Neural cell (in vitro differentiated cells): ENCODE measurements at regions not wholly inside any gene's neighbourhood (a gene's known extent, or its start where the extent isn't known, plus 50 kb on each side); places are given as distances from the start of the nearest gene placed in this dataset.

ENCODE experiments used
- H2AFZ ChIP-seq: fragments of 200-600, 300-800 bp; sonication (generic), shearing (Covaris generic); 2 replicates; pipeline ENCODE4 v1.6.0; 2014; ENCODE audit warnings: low read depth, mild to moderate bottlenecking, antibody characterized with exemption, low read length, moderate library complexity
- H3F3A ChIP-seq: fragments of 200-600 bp; shearing (Covaris generic); 2 replicates; pipeline ENCODE4 v1.6.1; 2016; ENCODE audit warnings: mild to moderate bottlenecking, moderate library complexity, mixed read lengths, antibody characterized with exemption, low read length; ENCODE audit not compliant: insufficient read depth, poor library complexity, severe bottlenecking
- H3K27ac ChIP-seq: fragments of 200-600, 300-800 bp; sonication (generic), shearing (Covaris generic); 2 replicates; pipeline ENCODE4 v1.5.1; 2014; ENCODE audit warnings: mild to moderate bottlenecking, low read length, moderate library complexity
- H3K27me3 ChIP-seq: fragments of 300-800, 200-600 bp; sonication (generic), shearing (Covaris generic); 2 replicates; pipeline ENCODE4 v1.6.0; 2014; ENCODE audit warnings: mild to moderate bottlenecking, low read depth, low read length, moderate library complexity; ENCODE audit not compliant: insufficient read depth
- H3K36me3 ChIP-seq: fragments of 300-800, 200-600 bp; sonication (generic), shearing (Covaris generic); 2 replicates; pipeline ENCODE4 v1.5.1; 2014; ENCODE audit warnings: mild to moderate bottlenecking, antibody characterized with exemption, low read length, moderate library complexity; ENCODE audit not compliant: insufficient read depth
- H3K4me2 ChIP-seq: fragments of 300-800, 200-600 bp; sonication (generic), shearing (Covaris generic); 2 replicates; pipeline ENCODE4 v1.6.0; 2014; ENCODE audit warnings: mild to moderate bottlenecking, low read length
- H3K4me3 ChIP-seq: fragments of 300-800, 200-600 bp; sonication (generic), shearing (Covaris generic); 2 replicates; pipeline ENCODE4 v1.5.1; 2014; ENCODE audit warnings: mild to moderate bottlenecking, low read length, moderate library complexity
- H3K79me2 ChIP-seq: fragments of 200-600 bp; shearing (Covaris generic); replicated peaks from 2 replicates; pipeline ENCODE4 v1.6.0; 2014; ENCODE audit warnings: mild to moderate bottlenecking, low read length, moderate library complexity; ENCODE audit not compliant: insufficient read depth
- H3K9ac ChIP-seq: fragments of 300-800, 200-600 bp; sonication (generic), shearing (Covaris generic); 2 replicates; pipeline ENCODE4 v1.6.1; 2016; ENCODE audit warnings: mild to moderate bottlenecking, low read length, mixed read lengths
- H3K9me2 ChIP-seq: fragments of 200-600 bp; shearing (Covaris generic); 2 replicates; pipeline ENCODE4 v1.6.1; 2016; ENCODE audit warnings: mild to moderate bottlenecking, low read length, mixed read lengths; ENCODE audit not compliant: insufficient read depth
- H3K9me3 ChIP-seq: fragments of 200-600, 300-800 bp; sonication (generic), shearing (Covaris generic); 2 replicates; pipeline ENCODE4 v1.6.1; 2016; ENCODE audit warnings: mild to moderate bottlenecking, mixed run types, low read length, moderate library complexity, mixed read lengths
- H4K20me1 ChIP-seq: fragments of 200-600 bp; shearing (Covaris generic); 2 replicates; pipeline ENCODE4 v1.6.1; 2016; ENCODE audit warnings: mild to moderate bottlenecking, mixed run types; ENCODE audit not compliant: insufficient read depth
- EP300 ChIP-seq: fragments of 450-650 bp; conservative IDR thresholded peaks from 2 replicates; pipeline ENCODE4 v1.6.1; 2014; ENCODE audit warnings: antibody characterized with exemption, mild to moderate bottlenecking, moderate library complexity; ENCODE audit not compliant: poor library complexity, severe bottlenecking
- EZH2 ChIP-seq: fragments of 200-600, 300-800 bp; shearing (Covaris generic), sonication (generic); IDR thresholded peaks from 2 replicates; pipeline ENCODE4 v1.6.1; 2014; ENCODE audit warnings: antibody characterized with exemption, low read length, borderline replicate concordance, mild to moderate bottlenecking; ENCODE audit not compliant: insufficient read depth, poor library complexity, severe bottlenecking
- MXI1 ChIP-seq: fragments of 450-650 bp; conservative IDR thresholded peaks from 2 replicates; pipeline ENCODE4 v1.6.1; 2014; ENCODE audit warnings: antibody characterized with exemption, mild to moderate bottlenecking; ENCODE audit not compliant: poor library complexity, severe bottlenecking
- POLR2AphosphoS5 ChIP-seq: IDR thresholded peaks from 2 replicates; pipeline ENCODE4 v1.6.1; 2012
- RAD21 ChIP-seq: fragments of 450-650 bp; conservative IDR thresholded peaks from 2 replicates; pipeline ENCODE4 v1.6.1; 2014; ENCODE audit warnings: antibody characterized with exemption, mild to moderate bottlenecking, moderate library complexity
- SMC3 ChIP-seq: fragments of 450-650 bp; conservative IDR thresholded peaks from 2 replicates; pipeline ENCODE4 v1.6.1; 2014; ENCODE audit warnings: antibody characterized with exemption, mild to moderate bottlenecking, moderate library complexity; ENCODE audit not compliant: poor library complexity
- TAF1 ChIP-seq: IDR thresholded peaks from 2 replicates; pipeline ENCODE4 v1.6.1; 2012; ENCODE audit warnings: low read depth
- TF ChIP-seq, protein P1 (sequence below): IDR thresholded peaks from 2 replicates; pipeline ENCODE4 v1.6.1; 2012; ENCODE audit warnings: borderline replicate concordance
- TF ChIP-seq, protein P2 (sequence below): fragments of 450-650 bp; IDR thresholded peaks from 2 replicates; pipeline ENCODE4 v1.5.1; 2014; ENCODE audit warnings: antibody characterized with exemption, mild to moderate bottlenecking, moderate library complexity; ENCODE audit not compliant: poor library complexity, severe bottlenecking

DNA sequence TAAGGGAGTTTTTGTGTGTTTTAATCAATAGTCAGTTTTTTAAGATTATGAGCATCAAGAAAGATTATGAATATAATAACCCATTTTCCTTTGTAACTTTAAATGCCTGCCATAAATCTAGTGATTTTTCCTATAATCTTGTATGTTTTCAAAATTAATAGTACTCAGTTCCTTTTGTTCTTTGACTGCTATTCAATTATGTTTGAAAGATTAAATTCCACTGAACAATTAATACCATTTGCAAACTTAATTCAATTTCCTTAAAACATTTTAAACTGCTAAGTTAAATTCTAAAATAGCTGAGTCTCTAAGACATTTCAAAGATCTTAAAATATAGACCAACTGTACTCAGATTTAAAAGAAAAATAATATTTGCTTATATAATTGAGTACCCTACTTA lies 1173.9 kb upstream of the TMEFF2 start:
- Histone ChIP-seq H3F3A (no peaks in the 10 kb centered on the region), H4K20me1 (no peaks in the 10 kb centered on the region), H3K4me3 (no peak overlapping the region), H3K9me2 (no peaks in the 10 kb centered on the region), H3K36me3 (no peaks in the 10 kb centered on the region), H3K79me2 (no peaks in the 10 kb centered on the region), H3K27me3 (no peaks in the 10 kb centered on the region), H2AFZ (no peak overlapping the region), H3K9me3 (no peaks in the 10 kb centered on the region), H3K4me2 (no peak overlapping the region), H3K27ac (no peak overlapping the region), H3K9ac (no peak overlapping the region)
- TF ChIP-seq, protein P1, sequence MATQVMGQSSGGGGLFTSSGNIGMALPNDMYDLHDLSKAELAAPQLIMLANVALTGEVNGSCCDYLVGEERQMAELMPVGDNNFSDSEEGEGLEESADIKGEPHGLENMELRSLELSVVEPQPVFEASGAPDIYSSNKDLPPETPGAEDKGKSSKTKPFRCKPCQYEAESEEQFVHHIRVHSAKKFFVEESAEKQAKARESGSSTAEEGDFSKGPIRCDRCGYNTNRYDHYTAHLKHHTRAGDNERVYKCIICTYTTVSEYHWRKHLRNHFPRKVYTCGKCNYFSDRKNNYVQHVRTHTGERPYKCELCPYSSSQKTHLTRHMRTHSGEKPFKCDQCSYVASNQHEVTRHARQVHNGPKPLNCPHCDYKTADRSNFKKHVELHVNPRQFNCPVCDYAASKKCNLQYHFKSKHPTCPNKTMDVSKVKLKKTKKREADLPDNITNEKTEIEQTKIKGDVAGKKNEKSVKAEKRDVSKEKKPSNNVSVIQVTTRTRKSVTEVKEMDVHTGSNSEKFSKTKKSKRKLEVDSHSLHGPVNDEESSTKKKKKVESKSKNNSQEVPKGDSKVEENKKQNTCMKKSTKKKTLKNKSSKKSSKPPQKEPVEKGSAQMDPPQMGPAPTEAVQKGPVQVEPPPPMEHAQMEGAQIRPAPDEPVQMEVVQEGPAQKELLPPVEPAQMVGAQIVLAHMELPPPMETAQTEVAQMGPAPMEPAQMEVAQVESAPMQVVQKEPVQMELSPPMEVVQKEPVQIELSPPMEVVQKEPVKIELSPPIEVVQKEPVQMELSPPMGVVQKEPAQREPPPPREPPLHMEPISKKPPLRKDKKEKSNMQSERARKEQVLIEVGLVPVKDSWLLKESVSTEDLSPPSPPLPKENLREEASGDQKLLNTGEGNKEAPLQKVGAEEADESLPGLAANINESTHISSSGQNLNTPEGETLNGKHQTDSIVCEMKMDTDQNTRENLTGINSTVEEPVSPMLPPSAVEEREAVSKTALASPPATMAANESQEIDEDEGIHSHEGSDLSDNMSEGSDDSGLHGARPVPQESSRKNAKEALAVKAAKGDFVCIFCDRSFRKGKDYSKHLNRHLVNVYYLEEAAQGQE, result no peak
- TF ChIP-seq EZH2 (no peak), MXI1 (no peak), TAF1 (no peak), EP300 (no peak), POLR2AphosphoS5 (no peak), SMC3 (no peak), RAD21 (no peak)
- TF ChIP-seq, protein P2, sequence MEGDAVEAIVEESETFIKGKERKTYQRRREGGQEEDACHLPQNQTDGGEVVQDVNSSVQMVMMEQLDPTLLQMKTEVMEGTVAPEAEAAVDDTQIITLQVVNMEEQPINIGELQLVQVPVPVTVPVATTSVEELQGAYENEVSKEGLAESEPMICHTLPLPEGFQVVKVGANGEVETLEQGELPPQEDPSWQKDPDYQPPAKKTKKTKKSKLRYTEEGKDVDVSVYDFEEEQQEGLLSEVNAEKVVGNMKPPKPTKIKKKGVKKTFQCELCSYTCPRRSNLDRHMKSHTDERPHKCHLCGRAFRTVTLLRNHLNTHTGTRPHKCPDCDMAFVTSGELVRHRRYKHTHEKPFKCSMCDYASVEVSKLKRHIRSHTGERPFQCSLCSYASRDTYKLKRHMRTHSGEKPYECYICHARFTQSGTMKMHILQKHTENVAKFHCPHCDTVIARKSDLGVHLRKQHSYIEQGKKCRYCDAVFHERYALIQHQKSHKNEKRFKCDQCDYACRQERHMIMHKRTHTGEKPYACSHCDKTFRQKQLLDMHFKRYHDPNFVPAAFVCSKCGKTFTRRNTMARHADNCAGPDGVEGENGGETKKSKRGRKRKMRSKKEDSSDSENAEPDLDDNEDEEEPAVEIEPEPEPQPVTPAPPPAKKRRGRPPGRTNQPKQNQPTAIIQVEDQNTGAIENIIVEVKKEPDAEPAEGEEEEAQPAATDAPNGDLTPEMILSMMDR, result no peak

DNA sequence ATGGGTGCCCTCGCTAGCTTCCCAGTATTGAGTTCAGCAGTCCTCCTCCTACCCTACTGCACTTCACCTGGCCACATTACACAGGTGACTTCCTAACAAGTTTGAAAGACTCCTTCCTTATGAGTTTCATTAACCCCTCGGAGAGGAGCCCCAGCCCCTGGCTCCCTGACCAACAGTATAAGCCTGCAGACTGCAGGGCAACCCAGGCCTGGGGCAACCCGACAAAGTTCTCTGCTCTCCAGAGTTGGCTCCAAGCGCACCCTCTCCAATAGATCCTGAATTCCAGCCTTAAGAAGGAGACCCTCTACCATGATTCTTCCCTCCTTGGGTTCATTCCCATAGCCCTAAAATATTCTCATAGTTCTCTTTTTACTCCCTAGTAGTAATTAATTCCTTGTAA lies 1162.8 kb upstream of the TMEFF2 start:
- H2AFZ ChIP-seq, result no peak overlapping the region
- H3K4me3 ChIP-seq, result no peak overlapping the region
- no peaks in the 10 kb centered on the region for H4K20me1 ChIP-seq

More for the DNA sequence above, 1162.8 kb upstream of the TMEFF2 start:
- H3K9me2 ChIP-seq, result no peaks in the 10 kb centered on the region
- H3K36me3 ChIP-seq, result no peaks in the 10 kb centered on the region
- TF ChIP-seq, protein P1, result no peak
- TF ChIP-seq EZH2, result no peak
- no peak for TF ChIP-seq POLR2AphosphoS5
- TF ChIP-seq EP300, result no peak
- TF ChIP-seq, protein P2, result no peak
- no peak for TF ChIP-seq RAD21
- TF ChIP-seq MXI1, result no peak
- no peak for TF ChIP-seq TAF1
- TF ChIP-seq SMC3, result no peak
- no peak overlapping the region for H3K27ac ChIP-seq
- no peak overlapping the region for H3K4me2 ChIP-seq
- H3K27me3 ChIP-seq, result no peaks in the 10 kb centered on the region
- no peak overlapping the region for H3K9ac ChIP-seq
- H3F3A ChIP-seq, result no peaks in the 10 kb centered on the region
- H3K79me2 ChIP-seq, result no peaks in the 10 kb centered on the region
- no peaks in the 10 kb centered on the region for H3K9me3 ChIP-seq
